ENCODE measurements at regions not wholly inside any gene's neighbourhood (a gene's known extent, or its start where the extent isn't known, plus 50 kb on each side); places are given as distances from the start of the nearest gene placed in this dataset.

DNA sequence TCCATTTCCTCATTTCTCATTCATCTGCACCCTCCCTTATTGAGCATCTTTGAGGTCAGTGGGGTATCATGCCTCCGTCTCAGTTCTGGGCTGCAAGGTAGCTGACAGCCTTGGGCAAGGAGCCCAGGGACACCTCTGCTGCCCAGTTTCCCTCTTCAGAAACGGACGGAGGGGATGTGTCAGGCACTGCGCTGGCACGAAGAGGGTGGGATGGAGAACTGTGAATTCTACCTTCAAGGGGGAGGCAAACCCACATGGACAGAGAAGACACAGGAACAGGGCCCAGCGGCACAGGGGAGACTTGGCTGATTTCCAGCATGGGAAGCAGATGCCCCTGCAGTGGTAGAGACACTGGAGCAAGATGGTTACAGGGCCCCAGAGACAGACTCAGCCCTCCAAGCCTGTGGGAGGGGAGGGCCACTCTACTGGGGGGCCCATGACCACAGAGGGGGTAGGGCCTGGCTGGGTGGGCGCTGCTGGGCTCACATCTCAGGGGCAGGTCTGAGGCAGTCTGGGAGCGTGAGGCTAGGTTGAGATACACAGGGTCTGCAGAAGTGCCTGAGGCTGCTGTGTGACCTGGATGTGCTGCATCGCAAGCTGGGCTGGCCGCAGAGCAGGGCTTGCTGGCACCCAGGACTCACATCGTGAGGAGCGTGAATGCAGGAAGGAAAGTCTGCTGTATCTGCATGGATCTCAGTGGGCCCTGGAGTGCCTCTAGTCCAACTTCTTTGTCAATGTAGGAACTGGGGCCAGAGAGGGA, 92.3 kb downstream of the HS1BP3 start:
- TF ChIP-seq EZH2 (IDR thresholded peaks at IDR 0.05; ENCODE audit: low read depth, low read length, severe bottlenecking) (no peak), CHD2 (IDR thresholded peaks at IDR 0.05; ENCODE audit: low read length) (no peak), POLR2A (IDR thresholded peaks at IDR 0.05; ENCODE audit: control extremely low read depth in 1 of 2, low read depth in 2 of 2, low read length in 2 of 2) (no peak), POLR2AphosphoS5 (IDR thresholded peaks at IDR 0.05; ENCODE audit: low read depth, low read length) (no peak), RBBP5 (IDR thresholded peaks at IDR 0.05; ENCODE audit: borderline replicate concordance, low read depth, low read length) (no peak), MAX (IDR thresholded peaks at IDR 0.05) (no peak), RAD21 (IDR thresholded peaks at IDR 0.05 in 1 of 2, conservative IDR thresholded peaks at IDR 0.05 in 1 of 2; ENCODE audit: low read depth in 2 of 2, low read length in 2 of 2) (no peak)
- TF ChIP-seq, protein P1, sequence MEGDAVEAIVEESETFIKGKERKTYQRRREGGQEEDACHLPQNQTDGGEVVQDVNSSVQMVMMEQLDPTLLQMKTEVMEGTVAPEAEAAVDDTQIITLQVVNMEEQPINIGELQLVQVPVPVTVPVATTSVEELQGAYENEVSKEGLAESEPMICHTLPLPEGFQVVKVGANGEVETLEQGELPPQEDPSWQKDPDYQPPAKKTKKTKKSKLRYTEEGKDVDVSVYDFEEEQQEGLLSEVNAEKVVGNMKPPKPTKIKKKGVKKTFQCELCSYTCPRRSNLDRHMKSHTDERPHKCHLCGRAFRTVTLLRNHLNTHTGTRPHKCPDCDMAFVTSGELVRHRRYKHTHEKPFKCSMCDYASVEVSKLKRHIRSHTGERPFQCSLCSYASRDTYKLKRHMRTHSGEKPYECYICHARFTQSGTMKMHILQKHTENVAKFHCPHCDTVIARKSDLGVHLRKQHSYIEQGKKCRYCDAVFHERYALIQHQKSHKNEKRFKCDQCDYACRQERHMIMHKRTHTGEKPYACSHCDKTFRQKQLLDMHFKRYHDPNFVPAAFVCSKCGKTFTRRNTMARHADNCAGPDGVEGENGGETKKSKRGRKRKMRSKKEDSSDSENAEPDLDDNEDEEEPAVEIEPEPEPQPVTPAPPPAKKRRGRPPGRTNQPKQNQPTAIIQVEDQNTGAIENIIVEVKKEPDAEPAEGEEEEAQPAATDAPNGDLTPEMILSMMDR (IDR thresholded peaks at IDR 0.05; ENCODE audit: control extremely low read depth in 1 of 3, insufficient read depth in 1 of 3, low read depth in 1 of 3, low read length in 3 of 3) = no peak
